Keratinocyte (primary cell): ENCODE measurements at regions not wholly inside any gene's neighbourhood (a gene's known extent, or its start where the extent isn't known, plus 50 kb on each side); places are given as distances from the start of the nearest gene placed in this dataset.

Experiments
- DNase-seq: peaks from one replicate; pipeline ENCODE4 v3.0.0-alpha.2; 2011; ENCODE audit warnings: low read depth, missing footprints, low spot score
- FAIRE-seq: peaks from 2 replicates; lab custom pipeline; 2011; peaks lifted over from hg19 to GRCh38; lab: Jason Lieb, UNC
- H2AFZ ChIP-seq: 2 replicates; pipeline ENCODE4 v1.6.0; 2012; ENCODE audit warnings: low read length, control low read depth, inconsistent platforms; ENCODE audit not compliant: control insufficient read depth
- H3K27ac ChIP-seq: 2 replicates; pipeline ENCODE4 v1.5.1; 2011; ENCODE audit warnings: low read length; ENCODE audit not compliant: control insufficient read depth, insufficient read depth
- H3K27me3 ChIP-seq: 3 replicates; pipeline ENCODE4 v1.6.0; 2011; ENCODE audit warnings: low read length; ENCODE audit not compliant: control insufficient read depth, insufficient read depth; ENCODE audit errors: extremely low read depth
- H3K36me3 ChIP-seq, 2 experiments: 2 replicates in 1 of 2; 3 replicates in 1 of 2; pipeline ENCODE4 v1.5.1; 2011; ENCODE audit warnings: low read length in 2 of 2, mild to moderate bottlenecking in 1 of 2; ENCODE audit not compliant: control insufficient read depth in 2 of 2, insufficient read depth in 2 of 2; ENCODE audit errors: extremely low read depth in 1 of 2
- H3K4me1 ChIP-seq: 3 replicates; pipeline ENCODE4 v1.5.1; 2011; ENCODE audit warnings: low read length; ENCODE audit not compliant: control insufficient read depth, insufficient read depth; ENCODE audit errors: extremely low read depth
- H3K4me2 ChIP-seq: 3 replicates; pipeline ENCODE4 v1.6.0; 2011; ENCODE audit warnings: low read depth, low read length; ENCODE audit not compliant: control insufficient read depth, insufficient read depth; ENCODE audit errors: extremely low read depth
- H3K4me3 ChIP-seq, 3 experiments: fragments of 200-600 bp in 1 of 3; sonication (generic) in 1 of 3; 2 replicates in 2 of 3; 3 replicates in 1 of 3; pipeline ENCODE4 v1.5.1; 2011 to 2016; ENCODE audit warnings: low read length in 3 of 3, mild to moderate bottlenecking in 3 of 3, control low read depth in 2 of 3, inconsistent platforms in 1 of 3, low read depth in 1 of 3, mixed read lengths in 1 of 3, mixed run types in 1 of 3, moderate library complexity in 1 of 3; ENCODE audit not compliant: control insufficient read depth in 2 of 3, insufficient read depth in 2 of 3; ENCODE audit errors: extremely low read depth in 1 of 3
- H3K79me2 ChIP-seq: 2 replicates; pipeline ENCODE4 v1.6.0; 2012; ENCODE audit warnings: low read length; ENCODE audit not compliant: control insufficient read depth, insufficient read depth
- H3K9ac ChIP-seq: 3 replicates; pipeline ENCODE4 v1.6.0; 2011; ENCODE audit warnings: low read length; ENCODE audit not compliant: control insufficient read depth, insufficient read depth; ENCODE audit errors: extremely low read depth
- H3K9me1 ChIP-seq: 3 replicates; pipeline ENCODE4 v1.6.0; 2011; ENCODE audit warnings: low read length; ENCODE audit not compliant: control insufficient read depth, insufficient read depth; ENCODE audit errors: extremely low read depth
- H3K9me3 ChIP-seq: 2 replicates; pipeline ENCODE4 v1.5.1; 2012; ENCODE audit warnings: low read depth, low read length; ENCODE audit not compliant: control insufficient read depth
- H4K20me1 ChIP-seq: 3 replicates; pipeline ENCODE4 v1.6.0; 2011; ENCODE audit warnings: low read length; ENCODE audit not compliant: control insufficient read depth, insufficient read depth; ENCODE audit errors: extremely low read depth
- CTCF ChIP-seq, 3 experiments: IDR thresholded peaks in 1 of 3; conservative IDR thresholded peaks in 1 of 3; optimal IDR thresholded peaks in 1 of 3; 2 replicates in 2 of 3; 3 replicates in 1 of 3; pipeline versions ENCODE3 to v1.5.1; 2011; ENCODE audit warnings: low read length in 3 of 3, mild to moderate bottlenecking in 3 of 3, moderate library complexity in 2 of 3, control low read depth in 1 of 3, inconsistent platforms in 1 of 3; ENCODE audit not compliant: insufficient read depth in 2 of 3; ENCODE audit errors: extremely low read depth in 1 of 3
- EZH2 ChIP-seq: IDR thresholded peaks from one replicate; pipeline ENCODE4 v1.6.1; 2012; ENCODE audit warnings: inconsistent platforms, mild to moderate bottlenecking, low read length, moderate library complexity
- dilution Hi-C: fragments of 300-500 bp; cut with MboI; formaldehyde crosslinking; loops from one replicate; pipeline ENCODE4 v1.7.0; 2020; ENCODE audit warnings: low sequenced_read_pairs; ENCODE audit not compliant: extremely low pct_ligation_motif_present

- Histone ChIP-seq H3K27me3 (no peaks in the 10 kb centered on the region), H3K27ac (no peak overlapping the region), H4K20me1 (no peaks in the 10 kb centered on the region), H2AFZ (no peak overlapping the region), H3K9ac (no peak overlapping the region), H3K36me3 (no peaks in the 10 kb centered on the region), H3K9me3 (no peaks in the 10 kb centered on the region), H3K79me2 (no peaks in the 10 kb centered on the region), H3K9me1 (no peaks in the 10 kb centered on the region), H3K4me3 (no peak overlapping the region), H3K4me2 (no peak overlapping the region), H3K4me1 (no peaks in the 10 kb centered on the region)
- TF ChIP-seq CTCF (optimal IDR thresholded peaks at IDR 0.05 in 1 of 3, IDR thresholded peaks at IDR 0.05 in 1 of 3, conservative IDR thresholded peaks at IDR 0.05 in 1 of 3; ENCODE audit: extremely low read depth in 1 of 3, insufficient read depth in 2 of 3, low read length in 3 of 3) (no peak), EZH2 (no peak)
- DNase-seq (no peak), FAIRE-seq (no peak)
- dilution Hi-C loops: no loop called here
Observed at GRCh38 chr2:15750822-15751329, 159.2 kb downstream of the DDX1 start.

- no peak overlapping the region for H3K4me2 ChIP-seq
- H3K9me1 ChIP-seq: no peaks in the 10 kb centered on the region
- H3K4me1 ChIP-seq: no peaks in the 10 kb centered on the region
- H3K36me3 ChIP-seq: no peaks in the 10 kb centered on the region
- no peak for FAIRE-seq
- dilution Hi-C loops: no loop called here
- no peaks in the 10 kb centered on the region for H3K79me2 ChIP-seq
- H3K4me3 ChIP-seq: no peak overlapping the region
- H4K20me1 ChIP-seq: no peaks in the 10 kb centered on the region
- no peaks in the 10 kb centered on the region for H3K9me3 ChIP-seq
- no peak for TF ChIP-seq CTCF (optimal IDR thresholded peaks at IDR 0.05 in 1 of 3, IDR thresholded peaks at IDR 0.05 in 1 of 3, conservative IDR thresholded peaks at IDR 0.05 in 1 of 3; ENCODE audit: extremely low read depth in 1 of 3, insufficient read depth in 2 of 3, low read length in 3 of 3)
- TF ChIP-seq EZH2: no peak
- H3K27ac ChIP-seq: no peak overlapping the region
- H2AFZ ChIP-seq: no peak overlapping the region
- H3K9ac ChIP-seq: no peak overlapping the region
- H3K27me3 ChIP-seq: no peaks in the 10 kb centered on the region
- no peak for DNase-seq
Observed at GRCh38 chr2:15751477-15751876, 159.8 kb downstream of the DDX1 start.
